ENCODE measurements at regions not wholly inside any gene's neighbourhood (a gene's known extent, or its start where the extent isn't known, plus 50 kb on each side); places are given as distances from the start of the nearest gene placed in this dataset.

- CTCF ChIA-PET, result no interaction called here
- POLR2A ChIA-PET, result no interaction called here
- no peak for DNase-seq
- 75% methylated on average over 1 of the region's 1 CpG for WGBS (ENCODE audit: insufficient coverage)
- H3K27me3 ChIP-seq (replicated peaks in 2 of 5; ENCODE audit: control insufficient read depth in 4 of 5, insufficient read depth in 5 of 5, low read length in 4 of 5), result no peaks in the 10 kb centered on the region
- H3K4me3 ChIP-seq (ENCODE audit: control insufficient read depth in 1 of 7, extremely low read depth in 1 of 7, insufficient read depth in 4 of 7, low read depth in 2 of 7, low read length in 6 of 7), result no peak overlapping the region
- H3K27ac ChIP-seq (ENCODE audit: insufficient read depth in 1 of 2, low read depth in 1 of 2, low read length in 2 of 2, poor library complexity in 1 of 2, severe bottlenecking in 2 of 2), result no peak overlapping the region
- H3K36me3 ChIP-seq (ENCODE audit: control insufficient read depth in 4 of 4, insufficient read depth in 4 of 4, low read length in 3 of 4), result no peaks in the 10 kb centered on the region
- H3K9me3 ChIP-seq (ENCODE audit: control extremely low read depth in 1 of 5, control insufficient read depth in 4 of 5, insufficient read depth in 2 of 5, low read depth in 1 of 5, low read length in 4 of 5), result no peaks in the 10 kb centered on the region
- H3K4me1 ChIP-seq (ENCODE audit: control extremely low read depth in 1 of 4, control insufficient read depth in 4 of 4, insufficient read depth in 4 of 4, low read length in 3 of 4), result no peaks in the 10 kb centered on the region
These were observed 838.4 kb downstream of the DHX35 start for GRCh38 chr20:39800548-39800947.

GRCh38 chr20:39800111-39800510 is 838.0 kb downstream of the DHX35 start:
- 50% methylated on average over 1 of the region's 2 CpGs for WGBS (ENCODE audit: insufficient coverage)
- ChIA-PET CTCF (no interaction called here), POLR2A (no interaction called here)
- Histone ChIP-seq H3K9me3 (ENCODE audit: control extremely low read depth in 1 of 5, control insufficient read depth in 4 of 5, insufficient read depth in 2 of 5, low read depth in 1 of 5, low read length in 4 of 5) (no peaks in the 10 kb centered on the region), H3K36me3 (ENCODE audit: control insufficient read depth in 4 of 4, insufficient read depth in 4 of 4, low read length in 3 of 4) (no peaks in the 10 kb centered on the region), H3K27me3 (replicated peaks in 2 of 5; ENCODE audit: control insufficient read depth in 4 of 5, insufficient read depth in 5 of 5, low read length in 4 of 5) (no peaks in the 10 kb centered on the region), H3K4me1 (ENCODE audit: control extremely low read depth in 1 of 4, control insufficient read depth in 4 of 4, insufficient read depth in 4 of 4, low read length in 3 of 4) (no peaks in the 10 kb centered on the region), H3K27ac (ENCODE audit: insufficient read depth in 1 of 2, low read depth in 1 of 2, low read length in 2 of 2, poor library complexity in 1 of 2, severe bottlenecking in 2 of 2) (no peak overlapping the region), H3K4me3 (ENCODE audit: control insufficient read depth in 1 of 7, extremely low read depth in 1 of 7, insufficient read depth in 4 of 7, low read depth in 2 of 7, low read length in 6 of 7) (no peak overlapping the region)
- no peak for DNase-seq

GRCh38 chr20:39799366-39799965 is 837.3 kb downstream of the DHX35 start:
- no CpG with 5 or more reads among the region's 2 CpGs for WGBS (ENCODE audit: insufficient coverage)
- no peak overlapping the region for H3K4me3 ChIP-seq (ENCODE audit: control insufficient read depth in 1 of 7, extremely low read depth in 1 of 7, insufficient read depth in 4 of 7, low read depth in 2 of 7, low read length in 6 of 7)
- no peaks in the 10 kb centered on the region for H3K4me1 ChIP-seq (ENCODE audit: control extremely low read depth in 1 of 4, control insufficient read depth in 4 of 4, insufficient read depth in 4 of 4, low read length in 3 of 4)
- ChIA-PET CTCF (no interaction called here), POLR2A (no interaction called here)
- no peaks in the 10 kb centered on the region for H3K9me3 ChIP-seq (ENCODE audit: control extremely low read depth in 1 of 5, control insufficient read depth in 4 of 5, insufficient read depth in 2 of 5, low read depth in 1 of 5, low read length in 4 of 5)
- no peak overlapping the region for H3K27ac ChIP-seq (ENCODE audit: insufficient read depth in 1 of 2, low read depth in 1 of 2, low read length in 2 of 2, poor library complexity in 1 of 2, severe bottlenecking in 2 of 2)
- no peak for DNase-seq
- H3K36me3 ChIP-seq (ENCODE audit: control insufficient read depth in 4 of 4, insufficient read depth in 4 of 4, low read length in 3 of 4), result no peaks in the 10 kb centered on the region
- no peaks in the 10 kb centered on the region for H3K27me3 ChIP-seq (replicated peaks in 2 of 5; ENCODE audit: control insufficient read depth in 4 of 5, insufficient read depth in 5 of 5, low read length in 4 of 5)

GRCh38 chr20:39795401-39796272 is 833.5 kb downstream of the DHX35 start:
- 100% methylated on average over 2 of the region's 3 CpGs for WGBS (ENCODE audit: insufficient coverage)
- ChIA-PET CTCF (no interaction called here), POLR2A (no interaction called here)
- no peak for DNase-seq
- no peak overlapping the region for H3K27ac ChIP-seq (ENCODE audit: insufficient read depth in 1 of 2, low read depth in 1 of 2, low read length in 2 of 2, poor library complexity in 1 of 2, severe bottlenecking in 2 of 2)
- no peaks in the 10 kb centered on the region for H3K4me1 ChIP-seq (ENCODE audit: control extremely low read depth in 1 of 4, control insufficient read depth in 4 of 4, insufficient read depth in 4 of 4, low read length in 3 of 4)
- H3K4me3 ChIP-seq (ENCODE audit: control insufficient read depth in 1 of 7, extremely low read depth in 1 of 7, insufficient read depth in 4 of 7, low read depth in 2 of 7, low read length in 6 of 7), result no peak overlapping the region
- H3K27me3 ChIP-seq (replicated peaks in 2 of 5; ENCODE audit: control insufficient read depth in 4 of 5, insufficient read depth in 5 of 5, low read length in 4 of 5), result no peaks in the 10 kb centered on the region
- no peaks in the 10 kb centered on the region for H3K36me3 ChIP-seq (ENCODE audit: control insufficient read depth in 4 of 4, insufficient read depth in 4 of 4, low read length in 3 of 4)
- no peaks in the 10 kb centered on the region for H3K9me3 ChIP-seq (ENCODE audit: control extremely low read depth in 1 of 5, control insufficient read depth in 4 of 5, insufficient read depth in 2 of 5, low read depth in 1 of 5, low read length in 4 of 5)

- Histone ChIP-seq H3K4me1 (ENCODE audit: control extremely low read depth in 1 of 4, control insufficient read depth in 4 of 4, insufficient read depth in 4 of 4, low read length in 3 of 4) (no peaks in the 10 kb centered on the region), H3K27me3 (replicated peaks in 2 of 5; ENCODE audit: control insufficient read depth in 4 of 5, insufficient read depth in 5 of 5, low read length in 4 of 5) (no peaks in the 10 kb centered on the region), H3K4me3 (ENCODE audit: control insufficient read depth in 1 of 7, extremely low read depth in 1 of 7, insufficient read depth in 4 of 7, low read depth in 2 of 7, low read length in 6 of 7) (no peak overlapping the region), H3K27ac (ENCODE audit: insufficient read depth in 1 of 2, low read depth in 1 of 2, low read length in 2 of 2, poor library complexity in 1 of 2, severe bottlenecking in 2 of 2) (no peak overlapping the region), H3K9me3 (ENCODE audit: control extremely low read depth in 1 of 5, control insufficient read depth in 4 of 5, insufficient read depth in 2 of 5, low read depth in 1 of 5, low read length in 4 of 5) (no peaks in the 10 kb centered on the region), H3K36me3 (ENCODE audit: control insufficient read depth in 4 of 4, insufficient read depth in 4 of 4, low read length in 3 of 4) (no peaks in the 10 kb centered on the region)
- DNase-seq, result no peak
- POLR2A ChIA-PET, result no interaction called here
- CTCF ChIA-PET, result no interaction called here
These were observed 830.2 kb downstream of the DHX35 start for GRCh38 chr20:39792334-39792733.

GRCh38 chr20:39789411-39789810 is 827.3 kb downstream of the DHX35 start:
- no peak overlapping the region for H3K4me3 ChIP-seq (ENCODE audit: control insufficient read depth in 1 of 7, extremely low read depth in 1 of 7, insufficient read depth in 4 of 7, low read depth in 2 of 7, low read length in 6 of 7)
- H3K4me1 ChIP-seq (ENCODE audit: control extremely low read depth in 1 of 4, control insufficient read depth in 4 of 4, insufficient read depth in 4 of 4, low read length in 3 of 4), result no peaks in the 10 kb centered on the region
- ChIA-PET CTCF (no interaction called here), POLR2A (no interaction called here)
- DNase-seq, result no peak
- H3K9me3 ChIP-seq (ENCODE audit: control extremely low read depth in 1 of 5, control insufficient read depth in 4 of 5, insufficient read depth in 2 of 5, low read depth in 1 of 5, low read length in 4 of 5), result no peaks in the 10 kb centered on the region
- H3K36me3 ChIP-seq (ENCODE audit: control insufficient read depth in 4 of 4, insufficient read depth in 4 of 4, low read length in 3 of 4), result no peaks in the 10 kb centered on the region
- H3K27ac ChIP-seq (ENCODE audit: insufficient read depth in 1 of 2, low read depth in 1 of 2, low read length in 2 of 2, poor library complexity in 1 of 2, severe bottlenecking in 2 of 2), result no peak overlapping the region
- WGBS (ENCODE audit: insufficient coverage), result 83% methylated on average over 2 of the region's 3 CpGs
- H3K27me3 ChIP-seq (replicated peaks in 2 of 5; ENCODE audit: control insufficient read depth in 4 of 5, insufficient read depth in 5 of 5, low read length in 4 of 5), result no peaks in the 10 kb centered on the region

- Histone ChIP-seq H3K27ac (ENCODE audit: insufficient read depth in 1 of 2, low read depth in 1 of 2, low read length in 2 of 2, poor library complexity in 1 of 2, severe bottlenecking in 2 of 2) (no peak overlapping the region), H3K27me3 (replicated peaks in 2 of 5; ENCODE audit: control insufficient read depth in 4 of 5, insufficient read depth in 5 of 5, low read length in 4 of 5) (no peaks in the 10 kb centered on the region), H3K4me3 (ENCODE audit: control insufficient read depth in 1 of 7, extremely low read depth in 1 of 7, insufficient read depth in 4 of 7, low read depth in 2 of 7, low read length in 6 of 7) (no peak overlapping the region), H3K9me3 (ENCODE audit: control extremely low read depth in 1 of 5, control insufficient read depth in 4 of 5, insufficient read depth in 2 of 5, low read depth in 1 of 5, low read length in 4 of 5) (peaks cover 0 to 8% (median 0%) of the 10 kb centered on the region in 5 experiments), H3K4me1 (ENCODE audit: control extremely low read depth in 1 of 4, control insufficient read depth in 4 of 4, insufficient read depth in 4 of 4, low read length in 3 of 4) (no peaks in the 10 kb centered on the region), H3K36me3 (ENCODE audit: control insufficient read depth in 4 of 4, insufficient read depth in 4 of 4, low read length in 3 of 4) (no peaks in the 10 kb centered on the region)
- POLR2A ChIA-PET, result no interaction called here
- 70% methylated on average over 2 of the region's 4 CpGs for whole genome bisulfite sequencing (ENCODE audit: insufficient coverage)
- DNase-seq, result no peak
- CTCF ChIA-PET, result no interaction called here
These were observed 823.2 kb downstream of the DHX35 start for GRCh38 chr20:39785252-39785917.

Measured in common myeloid progenitor, CD34-positive (primary cell).